H1 (cell line): ENCODE measurements at regions not wholly inside any gene's neighbourhood (a gene's known extent, or its start where the extent isn't known, plus 50 kb on each side); places are given as distances from the start of the nearest gene placed in this dataset.

Experiments
- CHD2 ChIP-seq: IDR thresholded peaks from 2 replicates; pipeline ENCODE4 v1.6.1; 2012; ENCODE audit warnings: low read length, improper control_type of control experiment
- KDM5A ChIP-seq: fragments of 200-600 bp; IDR thresholded peaks from 2 replicates; pipeline ENCODE4 v1.7.1; 2012; ENCODE audit warnings: mild to moderate bottlenecking, low read length, inconsistent platforms, mixed read lengths

- TF ChIP-seq CHD2 (no peak), KDM5A (no peak)
Measured at GRCh38 chr18:45521777-45522176, 93.5 kb upstream of the SLC14A2 start (continued).
